ENCODE measurements at regions not wholly inside any gene's neighbourhood (a gene's known extent, or its start where the extent isn't known, plus 50 kb on each side); places are given as distances from the start of the nearest gene placed in this dataset.

DNA sequence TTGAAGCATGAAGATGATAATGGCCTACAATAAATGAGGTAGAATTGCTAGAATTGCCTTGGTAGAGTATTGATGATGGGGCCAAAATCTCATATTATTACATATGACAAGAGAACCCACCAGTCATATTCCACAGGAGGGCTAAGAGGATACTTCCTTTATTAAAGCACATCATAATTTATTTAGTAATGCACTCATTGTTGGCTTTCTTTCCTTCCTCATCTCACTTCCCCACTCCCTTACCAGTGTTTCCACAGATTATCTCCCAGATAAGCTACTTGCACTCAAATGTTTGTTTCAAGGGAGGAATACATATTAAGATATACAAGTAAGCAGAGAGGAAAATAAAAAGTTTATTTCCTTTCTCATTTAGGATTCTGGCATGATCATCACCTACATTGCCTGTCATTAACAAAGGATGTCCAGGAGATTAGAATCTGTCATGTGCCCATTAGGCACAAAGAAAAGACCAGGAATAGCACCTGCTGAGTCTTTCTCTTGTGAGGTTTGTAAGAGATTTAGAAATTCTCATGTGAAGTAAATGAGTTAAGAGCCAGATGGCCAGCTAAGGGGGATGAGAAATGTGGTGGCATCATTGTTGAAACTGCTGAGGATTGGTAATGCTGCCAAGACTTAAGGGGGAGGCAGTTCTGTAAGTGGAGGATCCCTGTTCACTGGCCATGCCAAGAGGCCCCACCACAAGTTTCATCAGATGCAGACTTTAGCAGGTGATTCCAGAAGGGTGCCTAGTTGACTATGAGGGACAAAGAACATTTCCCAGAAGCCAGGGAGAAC lies 52.4 kb upstream of the PRDM8 start:
- TF ChIP-seq, protein P1, sequence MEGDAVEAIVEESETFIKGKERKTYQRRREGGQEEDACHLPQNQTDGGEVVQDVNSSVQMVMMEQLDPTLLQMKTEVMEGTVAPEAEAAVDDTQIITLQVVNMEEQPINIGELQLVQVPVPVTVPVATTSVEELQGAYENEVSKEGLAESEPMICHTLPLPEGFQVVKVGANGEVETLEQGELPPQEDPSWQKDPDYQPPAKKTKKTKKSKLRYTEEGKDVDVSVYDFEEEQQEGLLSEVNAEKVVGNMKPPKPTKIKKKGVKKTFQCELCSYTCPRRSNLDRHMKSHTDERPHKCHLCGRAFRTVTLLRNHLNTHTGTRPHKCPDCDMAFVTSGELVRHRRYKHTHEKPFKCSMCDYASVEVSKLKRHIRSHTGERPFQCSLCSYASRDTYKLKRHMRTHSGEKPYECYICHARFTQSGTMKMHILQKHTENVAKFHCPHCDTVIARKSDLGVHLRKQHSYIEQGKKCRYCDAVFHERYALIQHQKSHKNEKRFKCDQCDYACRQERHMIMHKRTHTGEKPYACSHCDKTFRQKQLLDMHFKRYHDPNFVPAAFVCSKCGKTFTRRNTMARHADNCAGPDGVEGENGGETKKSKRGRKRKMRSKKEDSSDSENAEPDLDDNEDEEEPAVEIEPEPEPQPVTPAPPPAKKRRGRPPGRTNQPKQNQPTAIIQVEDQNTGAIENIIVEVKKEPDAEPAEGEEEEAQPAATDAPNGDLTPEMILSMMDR (IDR thresholded peaks at IDR 0.05): no peak
- no peak for TF ChIP-seq POLR2A (IDR thresholded peaks at IDR 0.05)
